ENCODE measurements at regions not wholly inside any gene's neighbourhood (a gene's known extent, or its start where the extent isn't known, plus 50 kb on each side); places are given as distances from the start of the nearest gene placed in this dataset.

- ChIA-PET CTCF (no interaction called here), POLR2A (no interaction called here)
- H3K4me3 Mint-ChIP-seq, result no peak overlapping the region
- intact Hi-C loops (cut with DNase I, micrococcal nuclease), result no loop called here
- no peaks in the 10 kb centered on the region for H3K9me3 Mint-ChIP-seq
- no peak overlapping the region for H3K27ac ChIP-seq (ENCODE audit: low read depth in 1 of 2, low read length in 2 of 2)
- no peak for TF ChIP-seq CTCF (IDR thresholded peaks at IDR 0.05)
- H3K27me3 Mint-ChIP-seq, result no peaks in the 10 kb centered on the region
- DNase-seq (no peak), ATAC-seq (ENCODE audit: poor library complexity) (no peak)
- no peaks in the 10 kb centered on the region for H3K9me3 ChIP-seq (ENCODE audit: control insufficient read depth in 1 of 2, insufficient read depth in 1 of 2, low read length in 2 of 2)
- H3K4me3 ChIP-seq (ENCODE audit: low read length), result no peak overlapping the region
- no peak overlapping the region for H3K27ac Mint-ChIP-seq
- no peaks in the 10 kb centered on the region for H3K4me1 Mint-ChIP-seq (ENCODE audit: low read depth)
- no peaks in the 10 kb centered on the region for H3K36me3 Mint-ChIP-seq (ENCODE audit: low read depth)
- no peaks in the 10 kb centered on the region for H3K36me3 ChIP-seq (ENCODE audit: insufficient read depth, low read length)
- H3K27me3 ChIP-seq (ENCODE audit: control insufficient read depth in 1 of 2, insufficient read depth in 2 of 2, low read length in 2 of 2), result no peaks in the 10 kb centered on the region
- H3K4me1 ChIP-seq (ENCODE audit: insufficient read depth, low read length), result no peaks in the 10 kb centered on the region
Observed at GRCh38 chr3:116821371-116821770, 111.8 kb downstream of the TUSC7 start.

GRCh38 chr3:116824208-116824607 is 114.6 kb downstream of the TUSC7 start:
- POLR2A ChIA-PET, result no interaction called here
- intact Hi-C loops (cut with DNase I, micrococcal nuclease), result no loop called here
- H3K27me3 Mint-ChIP-seq, result no peaks in the 10 kb centered on the region

GRCh38 chr3:116833202-116833601 is 123.6 kb downstream of the TUSC7 start:
- peaks cover 3% of the 10 kb centered on the region for H3K9me3 Mint-ChIP-seq
- CTCF ChIA-PET, result no interaction called here

More at GRCh38 chr3:116824208-116824607, 114.6 kb downstream of the TUSC7 start:
- no peaks in the 10 kb centered on the region for H3K4me1 ChIP-seq (ENCODE audit: insufficient read depth, low read length)
- H3K4me3 Mint-ChIP-seq, result no peak overlapping the region
- no peak overlapping the region for H3K27ac Mint-ChIP-seq
- no peaks in the 10 kb centered on the region for H3K36me3 Mint-ChIP-seq (ENCODE audit: low read depth)
- H3K4me3 ChIP-seq (ENCODE audit: low read length), result no peak overlapping the region
- no peaks in the 10 kb centered on the region for H3K36me3 ChIP-seq (ENCODE audit: insufficient read depth, low read length)
- TF ChIP-seq CTCF (IDR thresholded peaks at IDR 0.05), result no peak
- DNase-seq, result no peak
- H3K27ac ChIP-seq (ENCODE audit: low read depth in 1 of 2, low read length in 2 of 2), result no peak overlapping the region
- H3K27me3 ChIP-seq (ENCODE audit: control insufficient read depth in 1 of 2, insufficient read depth in 2 of 2, low read length in 2 of 2), result no peaks in the 10 kb centered on the region
- H3K9me3 ChIP-seq (ENCODE audit: control insufficient read depth in 1 of 2, insufficient read depth in 1 of 2, low read length in 2 of 2), result no peaks in the 10 kb centered on the region
- no peaks in the 10 kb centered on the region for H3K9me3 Mint-ChIP-seq
- no peaks in the 10 kb centered on the region for H3K4me1 Mint-ChIP-seq (ENCODE audit: low read depth)
- no peak for ATAC-seq (ENCODE audit: poor library complexity)
- CTCF ChIA-PET, result no interaction called here

More at GRCh38 chr3:116833202-116833601, 123.6 kb downstream of the TUSC7 start:
- Histone ChIP-seq H3K27ac (ENCODE audit: low read depth in 1 of 2, low read length in 2 of 2) (no peak overlapping the region), H3K4me3 (ENCODE audit: low read length) (no peak overlapping the region), H3K4me1 (ENCODE audit: insufficient read depth, low read length) (no peaks in the 10 kb centered on the region), H3K9me3 (ENCODE audit: control insufficient read depth in 1 of 2, insufficient read depth in 1 of 2, low read length in 2 of 2) (no peaks in the 10 kb centered on the region), H3K36me3 (ENCODE audit: insufficient read depth, low read length) (no peaks in the 10 kb centered on the region), H3K27me3 (ENCODE audit: control insufficient read depth in 1 of 2, insufficient read depth in 2 of 2, low read length in 2 of 2) (no peaks in the 10 kb centered on the region)
- DNase-seq (no peak), ATAC-seq (ENCODE audit: poor library complexity) (no peak)
- Mint-ChIP-seq H3K4me1 (ENCODE audit: low read depth) (no peaks in the 10 kb centered on the region), H3K36me3 (ENCODE audit: low read depth) (no peaks in the 10 kb centered on the region), H3K27ac (no peak overlapping the region), H3K4me3 (no peak overlapping the region), H3K27me3 (no peaks in the 10 kb centered on the region)
- TF ChIP-seq CTCF (IDR thresholded peaks at IDR 0.05), result no peak
- POLR2A ChIA-PET, result no interaction called here
- intact Hi-C loops (cut with DNase I, micrococcal nuclease), result no loop called here

Measured in CD4-positive, alpha-beta T cell (primary cell).